Fibroblast of skin of left biceps (primary cell): ENCODE measurements at regions not wholly inside any gene's neighbourhood (a gene's known extent, or its start where the extent isn't known, plus 50 kb on each side); places are given as distances from the start of the nearest gene placed in this dataset.

Source experiments
- DNase-seq, 2 experiments: peaks; one replicate each; pipeline ENCODE4 v3.0.0-alpha.2; 2013; ENCODE audit warnings: low read depth in 2 of 2

DNA sequence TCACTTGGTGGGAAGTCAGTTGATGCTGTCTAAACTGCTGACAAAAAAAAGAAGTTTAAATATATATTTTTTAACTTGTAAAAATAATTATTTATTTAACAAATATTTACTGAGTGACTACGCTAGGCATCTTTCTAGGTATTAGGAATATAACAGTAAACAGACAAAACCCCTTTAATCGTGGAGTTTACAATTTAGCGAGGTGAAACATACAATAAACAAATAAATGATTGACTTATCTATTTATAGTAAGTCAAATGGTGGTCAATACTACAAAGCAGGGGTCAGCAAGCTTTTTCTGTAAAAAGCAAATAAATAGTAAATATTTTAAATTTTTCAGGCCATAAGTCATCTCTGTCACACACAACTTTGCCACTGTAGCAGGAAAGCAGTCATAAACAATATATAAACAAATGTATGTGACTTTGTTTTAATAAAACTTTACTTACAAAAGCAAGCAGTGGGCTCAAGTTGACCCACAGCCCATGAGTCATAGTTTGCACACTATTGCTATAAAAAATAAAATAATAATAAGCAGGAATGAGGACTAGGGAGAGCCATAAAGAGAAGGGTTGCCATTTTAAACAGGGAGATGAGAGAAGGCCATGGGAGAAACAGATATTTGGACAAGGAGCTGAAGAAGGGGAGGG, 263.9 kb downstream of the PLPP3 start:
- no peak for DNase-seq

DNA sequence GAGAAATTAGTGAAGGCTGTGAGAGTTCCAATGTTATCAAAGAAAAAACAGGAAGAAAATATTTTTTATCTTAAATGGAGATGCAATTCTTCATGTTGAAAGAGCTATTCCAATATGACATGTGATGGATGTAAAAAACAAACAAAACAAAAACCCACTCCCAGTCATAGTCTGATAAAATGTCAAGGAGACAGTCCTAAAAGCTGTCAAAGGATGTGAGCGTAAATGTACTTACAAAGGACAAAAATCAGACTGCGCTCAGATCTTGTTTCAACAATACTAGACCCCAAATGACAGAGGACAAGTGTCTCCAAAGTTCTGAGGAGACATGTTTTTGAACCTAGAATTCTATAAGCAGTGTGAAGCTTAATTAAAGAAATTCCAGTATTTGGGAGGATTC, 265.8 kb downstream of the PLPP3 start:
- no peak for DNase-seq

DNA sequence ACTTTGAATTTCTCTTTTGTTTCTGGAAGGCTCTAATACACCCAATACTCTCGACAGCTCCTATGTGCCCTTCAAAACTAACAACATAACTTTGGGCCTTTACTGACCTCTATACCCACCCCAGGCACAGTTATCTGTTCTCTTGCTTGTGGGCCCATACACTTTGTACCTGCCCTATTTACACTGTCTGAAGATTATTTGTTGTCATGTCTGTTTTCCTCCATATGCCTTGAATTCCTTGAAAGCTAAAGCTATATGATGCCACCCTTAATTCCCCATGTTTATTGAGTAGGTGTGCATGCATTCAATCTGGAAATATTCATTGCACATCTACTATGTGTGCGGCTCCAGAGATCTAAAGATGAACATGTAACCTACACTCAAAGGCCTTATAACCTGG, 267.6 kb downstream of the PLPP3 start:
- DNase-seq: no peak

DNA sequence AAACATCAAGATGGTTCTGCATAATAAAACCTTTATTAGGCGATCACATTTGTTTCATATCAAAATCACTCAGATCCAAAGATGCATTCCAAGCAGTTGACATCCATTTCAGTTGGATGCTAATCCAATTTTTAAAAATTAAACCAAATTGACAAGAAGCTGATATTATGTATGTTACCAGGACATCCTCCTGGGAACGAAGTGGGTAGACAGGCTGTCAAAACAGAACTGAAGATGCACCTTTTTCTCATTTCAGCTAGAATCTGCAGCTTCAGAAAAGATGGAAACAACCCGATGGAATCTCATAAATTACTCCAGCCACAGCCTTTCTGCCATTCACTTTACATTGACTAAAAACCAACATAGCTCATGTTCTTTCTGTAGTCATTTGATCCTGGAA, 268.4 kb downstream of the PLPP3 start:
- DNase-seq: no peak

DNA sequence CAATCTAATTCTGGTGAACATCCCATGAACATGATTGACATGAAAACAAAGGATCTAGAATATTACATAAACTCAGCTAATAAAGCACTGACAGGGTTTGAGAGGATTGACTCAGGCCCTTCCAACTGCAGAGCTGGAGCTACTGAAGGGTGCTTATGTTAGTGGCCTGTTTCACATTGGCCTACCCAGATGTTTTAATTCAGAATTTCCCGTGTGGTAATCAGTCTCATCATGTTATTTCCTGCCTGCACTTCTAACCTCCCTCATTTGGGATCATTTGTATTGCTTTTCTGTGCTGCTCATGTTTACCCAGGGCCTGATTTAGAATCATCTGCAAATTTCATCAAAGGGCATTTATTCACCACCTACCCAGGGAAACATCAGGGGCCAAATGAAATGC, 270.3 kb downstream of the PLPP3 start:
- DNase-seq: no peak

DNA sequence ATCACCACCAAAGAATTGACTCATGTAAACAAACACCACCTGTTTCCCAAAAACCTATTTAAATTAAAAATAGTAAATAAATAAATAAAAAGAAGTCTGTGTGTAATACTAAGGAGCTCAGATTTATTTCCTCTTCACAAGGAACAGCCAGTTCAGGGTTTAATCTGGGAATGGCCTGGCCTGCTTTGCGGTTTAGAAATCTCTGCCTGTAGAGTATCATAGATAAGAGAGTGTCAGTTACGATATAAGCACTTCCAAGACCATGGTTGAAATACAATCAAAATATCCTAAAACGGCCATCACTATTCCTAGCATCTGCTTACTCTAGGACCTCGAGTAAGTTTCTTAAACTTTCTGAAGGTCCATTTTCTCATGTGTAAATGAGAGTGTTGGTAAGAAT, 274.4 kb downstream of the PLPP3 start:
- DNase-seq: no peak

DNA sequence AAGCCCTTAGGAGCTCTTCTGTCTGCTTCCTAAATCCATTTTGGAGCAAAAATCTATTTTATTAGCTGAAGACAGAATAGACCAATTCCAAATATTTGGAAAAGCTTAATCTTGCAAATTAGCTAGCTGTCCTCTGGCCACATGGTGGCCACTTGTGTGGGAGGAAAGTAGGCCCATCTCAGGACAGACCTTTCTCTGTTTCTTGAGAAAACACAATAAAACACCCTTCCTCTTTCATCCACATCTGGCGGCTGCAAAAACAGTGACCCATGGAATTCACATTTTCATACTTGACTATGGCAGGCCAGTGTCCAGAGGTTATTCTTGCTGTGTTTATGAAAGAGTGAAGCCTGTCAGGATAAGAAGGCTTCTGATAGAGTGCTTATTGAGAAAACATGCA, 275.6 kb downstream of the PLPP3 start:
- no peak for DNase-seq

DNA sequence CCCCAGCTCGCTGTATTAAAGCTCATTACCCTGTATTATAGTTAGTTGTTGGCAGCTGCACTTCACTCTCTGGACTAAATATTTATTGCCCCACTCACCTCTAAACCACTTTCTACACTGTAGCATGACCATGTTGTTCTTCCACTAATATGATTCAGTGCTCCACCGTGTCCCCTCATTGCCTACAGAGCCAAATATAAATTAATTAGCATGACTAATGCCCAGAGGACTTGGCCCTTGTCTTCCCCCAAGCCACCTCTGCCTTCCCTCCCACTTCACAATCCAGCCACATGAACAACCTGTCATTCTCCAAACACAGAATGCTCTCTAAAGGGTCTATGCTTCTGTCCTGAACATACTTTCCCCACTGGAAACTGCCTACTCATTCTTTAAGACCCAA, 276.5 kb downstream of the PLPP3 start:
- no peak for DNase-seq

DNA sequence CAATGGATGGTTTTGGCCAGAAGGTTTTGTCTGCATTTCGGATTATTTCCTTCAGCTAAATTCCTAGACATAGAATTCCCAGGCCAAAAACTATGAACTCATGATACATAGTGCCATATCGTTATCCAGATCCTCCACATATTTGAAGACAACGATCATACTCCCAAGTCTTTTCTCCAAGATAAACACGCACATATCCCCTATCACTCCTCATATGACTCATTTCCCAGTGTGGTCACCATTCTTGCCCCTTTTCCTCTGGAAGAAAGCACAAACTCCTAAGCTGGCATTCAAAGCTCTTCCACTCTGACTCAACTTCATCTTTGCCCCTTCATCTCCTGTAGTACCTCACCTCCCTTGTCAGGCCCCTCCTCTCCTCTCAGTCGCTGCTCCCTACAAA, 277.6 kb downstream of the PLPP3 start:
- peak; percentile 52 to 53 for DNase-seq

DNA sequence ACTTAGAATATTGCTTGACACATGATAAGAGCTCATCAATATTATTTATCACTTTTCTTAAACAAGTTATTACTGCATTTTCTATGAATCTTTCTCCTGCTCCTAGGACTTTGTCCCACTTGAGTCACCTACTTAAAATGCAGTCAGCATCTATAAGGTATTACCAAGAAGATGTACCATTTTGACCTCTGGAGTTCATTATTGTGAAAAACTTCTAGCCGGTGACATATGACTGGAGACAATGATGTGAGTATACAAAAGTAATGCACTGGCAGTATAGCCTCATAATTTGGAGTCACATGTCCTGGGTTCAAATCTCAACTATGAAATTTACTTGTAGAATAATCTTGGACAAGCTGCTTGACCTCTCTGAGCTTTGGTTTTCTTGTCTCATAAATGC, 278.5 kb downstream of the PLPP3 start:
- DNase-seq: no peak

DNA sequence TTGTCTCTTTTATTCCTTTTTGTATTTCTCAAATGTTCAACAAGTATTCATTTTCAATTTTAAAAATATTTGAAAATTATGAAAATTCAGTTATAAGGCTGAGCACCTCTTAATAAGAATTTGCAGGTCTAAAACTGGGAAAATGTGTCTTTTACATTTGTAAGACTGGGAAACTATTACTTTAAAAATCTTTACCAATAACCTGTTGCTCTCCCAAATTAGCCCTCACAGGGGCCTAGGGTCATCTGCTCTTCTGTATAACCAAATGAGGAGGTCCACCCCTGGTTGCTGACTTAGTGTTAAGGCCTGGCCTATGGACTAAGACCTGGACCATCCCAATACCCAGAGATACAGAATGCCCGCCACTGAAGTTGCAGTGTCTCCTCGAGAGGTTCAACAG, 280.5 kb downstream of the PLPP3 start:
- no peak for DNase-seq

DNA sequence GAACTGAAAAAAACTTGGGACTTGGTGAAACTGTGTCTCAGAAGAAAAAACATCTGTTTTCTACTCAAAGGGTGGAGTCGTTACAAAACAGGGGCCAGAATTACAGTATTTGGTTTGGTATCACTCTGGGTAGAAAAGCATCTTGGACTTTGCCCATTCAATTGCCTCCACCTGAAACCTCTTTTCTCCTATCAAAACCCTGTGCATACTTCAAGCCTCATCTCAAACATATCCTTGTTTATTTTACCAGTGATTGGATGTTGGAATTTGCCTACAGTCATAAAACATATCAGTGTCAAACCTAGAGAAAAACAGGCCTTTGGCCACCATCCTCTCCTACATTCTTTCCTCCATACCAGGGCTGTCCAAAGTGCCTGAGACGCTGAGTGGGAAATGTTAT, 281.5 kb downstream of the PLPP3 start:
- DNase-seq: no peak

DNA sequence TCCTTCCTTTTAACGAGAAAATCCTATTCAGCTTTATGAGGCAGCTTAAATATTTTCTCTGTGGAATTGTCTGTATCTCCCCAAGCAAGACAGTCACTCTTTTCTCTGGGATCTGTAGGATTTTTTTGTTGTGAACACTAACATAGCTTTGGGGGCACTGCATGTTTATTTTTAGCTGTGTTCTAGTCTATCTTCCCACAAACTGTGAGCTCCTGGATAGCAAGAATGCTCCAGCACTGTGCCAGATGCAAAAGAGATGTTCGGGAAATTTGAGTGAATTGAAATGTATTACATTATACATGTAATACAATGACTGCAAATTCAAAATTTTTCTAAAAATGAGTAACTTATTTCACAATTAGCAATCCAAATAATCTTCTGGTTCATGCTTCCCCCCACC, 282.2 kb downstream of the PLPP3 start:
- no peak for DNase-seq

DNA sequence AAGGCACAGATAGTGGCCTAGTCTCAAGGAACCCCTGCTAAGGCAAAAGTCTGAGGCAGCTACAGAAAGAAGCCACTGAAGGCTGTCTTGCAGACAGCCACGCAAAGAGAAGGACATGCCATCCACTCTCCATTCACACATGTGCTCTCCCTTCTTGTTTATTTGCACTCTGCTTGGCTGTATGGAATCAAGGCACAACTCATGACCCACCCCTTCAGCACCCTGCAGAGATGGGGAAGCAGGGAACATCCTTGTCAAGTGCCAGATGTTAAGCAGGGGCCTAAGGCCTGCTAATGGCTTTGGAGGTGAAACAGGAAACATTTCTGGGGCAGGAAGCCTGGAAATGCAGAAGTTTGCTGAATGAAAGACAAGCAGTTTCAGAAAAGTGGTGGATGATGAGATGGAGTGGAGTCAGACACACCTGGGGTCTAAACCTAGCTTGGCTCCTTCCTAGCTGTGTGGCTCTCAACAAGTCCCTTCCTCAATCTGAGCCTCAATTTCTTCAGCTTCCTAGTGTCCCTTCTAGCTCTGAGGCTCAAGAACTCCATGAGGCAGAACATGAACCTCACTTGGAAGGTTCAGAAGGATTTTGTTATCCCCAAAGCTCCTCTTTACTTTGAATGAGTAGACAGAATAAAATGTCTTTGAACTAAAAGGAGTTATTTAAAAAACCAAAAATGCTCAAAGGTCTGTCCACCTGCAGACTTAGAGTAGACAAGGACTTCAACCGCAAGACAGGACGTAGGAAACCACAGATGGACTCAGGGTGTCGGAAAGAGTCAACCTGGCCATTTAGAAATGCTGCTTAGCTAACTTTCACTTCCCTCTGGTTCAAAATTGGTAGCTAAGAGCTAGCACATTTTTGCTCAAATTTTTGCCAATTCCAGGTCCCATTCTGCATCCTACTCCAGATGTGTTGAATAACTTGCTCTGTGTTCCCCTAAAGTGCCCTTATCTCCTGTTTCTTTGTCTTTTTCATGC, 283.1 kb downstream of the PLPP3 start:
- no peak for DNase-seq

DNA sequence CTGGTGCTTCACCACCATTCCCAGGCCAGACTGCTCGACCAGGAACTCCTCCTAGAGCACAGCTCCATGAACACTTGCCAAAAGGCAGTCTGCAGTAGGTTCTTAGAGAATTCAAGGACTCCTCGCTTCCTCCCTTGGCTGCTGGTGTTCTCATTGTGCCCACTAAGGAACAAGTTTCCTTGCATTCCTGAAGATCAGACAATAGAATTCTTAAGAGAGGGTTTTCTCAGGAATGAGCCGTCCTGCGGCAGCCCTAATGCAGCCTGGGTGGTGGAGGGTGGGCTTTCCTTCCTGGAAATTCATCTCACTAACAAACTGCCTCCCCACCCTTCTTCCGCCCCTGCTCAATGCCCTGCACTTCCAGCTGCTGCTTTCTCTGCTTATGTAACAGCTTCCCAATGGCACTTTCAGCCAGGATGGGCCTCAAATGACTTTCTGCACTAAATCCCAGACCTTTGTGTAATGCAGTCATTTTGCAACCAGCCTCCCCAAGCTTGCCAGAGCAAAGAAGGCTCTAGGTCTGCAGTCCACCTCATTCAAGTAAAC, 287.9 kb downstream of the PLPP3 start:
- DNase-seq: no peak

DNA sequence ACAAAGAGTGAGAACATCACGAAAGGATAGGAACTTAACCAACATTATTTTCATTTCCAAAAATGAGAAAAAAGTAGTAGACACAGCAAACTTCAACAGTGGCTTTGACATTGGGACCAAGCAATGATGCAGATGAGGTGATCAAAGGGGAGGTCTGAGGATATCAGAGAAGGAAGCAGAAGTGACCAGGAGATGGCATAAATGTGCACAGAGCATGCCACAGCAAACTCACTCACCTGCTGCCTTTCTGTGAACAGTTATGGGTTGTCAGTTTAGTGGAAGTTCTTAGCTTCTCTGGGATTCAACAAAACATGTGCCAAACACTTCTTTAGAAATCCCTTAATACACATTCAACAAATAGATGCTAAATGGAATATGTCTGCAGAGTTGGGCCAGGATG, 290.1 kb downstream of the PLPP3 start:
- no peak for DNase-seq

DNA sequence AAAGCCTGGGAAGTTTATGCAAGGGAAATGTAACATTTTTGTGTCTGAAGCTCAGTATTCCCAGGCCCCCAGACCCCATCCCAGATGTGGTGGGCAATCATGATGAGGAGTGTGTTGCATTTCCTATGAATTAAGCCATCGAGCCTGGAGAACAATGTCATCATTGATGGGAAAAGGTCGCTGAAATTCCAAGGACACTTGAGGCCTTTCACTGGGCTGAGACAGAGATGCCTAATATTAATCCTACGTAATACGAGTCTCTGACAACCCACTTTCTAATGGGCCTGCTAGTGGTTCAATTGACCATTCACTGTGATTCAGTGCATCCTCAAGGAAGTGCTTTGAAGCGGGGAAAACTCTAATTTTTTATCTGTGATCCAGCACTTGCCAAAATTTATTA, 291.6 kb downstream of the PLPP3 start:
- no peak for DNase-seq

DNA sequence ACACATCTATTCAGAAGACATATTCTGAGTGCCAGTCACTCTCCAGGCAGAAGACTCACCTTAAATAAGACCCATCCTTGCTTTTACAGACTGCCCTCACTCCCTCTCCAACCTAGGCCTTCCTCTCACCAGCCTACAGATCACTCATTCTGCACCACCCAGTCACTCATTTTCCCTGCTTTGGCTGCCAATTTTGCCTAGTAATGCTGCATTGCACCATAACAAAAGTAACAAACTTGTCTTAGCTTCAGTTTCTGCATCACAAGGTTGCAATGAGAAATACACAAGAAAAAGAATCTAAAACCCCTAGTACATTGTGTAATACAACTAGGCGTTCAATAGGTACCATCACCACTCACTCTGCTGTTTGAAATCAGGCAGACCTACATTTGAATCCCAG, 292.4 kb downstream of the PLPP3 start:
- DNase-seq: no peak

DNA sequence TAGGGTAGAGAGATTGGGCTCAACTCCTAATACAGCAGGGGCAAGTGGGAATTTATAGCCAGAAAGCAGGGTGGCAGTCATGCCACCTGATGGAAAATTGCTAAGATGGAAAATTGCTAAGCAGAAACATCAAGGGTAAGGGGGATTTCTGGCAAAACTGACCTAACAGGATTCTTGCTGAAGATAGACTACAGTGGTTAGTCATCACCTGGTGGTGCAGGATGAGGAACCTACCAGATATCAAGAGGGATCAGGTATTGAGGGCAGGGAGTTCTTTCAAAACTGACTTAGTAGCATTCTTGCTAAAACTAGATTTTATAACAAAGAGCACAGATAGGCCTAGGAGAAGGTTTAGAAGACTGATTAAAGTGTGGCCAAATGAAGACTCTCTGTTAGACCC, 292.9 kb downstream of the PLPP3 start:
- no peak for DNase-seq

DNA sequence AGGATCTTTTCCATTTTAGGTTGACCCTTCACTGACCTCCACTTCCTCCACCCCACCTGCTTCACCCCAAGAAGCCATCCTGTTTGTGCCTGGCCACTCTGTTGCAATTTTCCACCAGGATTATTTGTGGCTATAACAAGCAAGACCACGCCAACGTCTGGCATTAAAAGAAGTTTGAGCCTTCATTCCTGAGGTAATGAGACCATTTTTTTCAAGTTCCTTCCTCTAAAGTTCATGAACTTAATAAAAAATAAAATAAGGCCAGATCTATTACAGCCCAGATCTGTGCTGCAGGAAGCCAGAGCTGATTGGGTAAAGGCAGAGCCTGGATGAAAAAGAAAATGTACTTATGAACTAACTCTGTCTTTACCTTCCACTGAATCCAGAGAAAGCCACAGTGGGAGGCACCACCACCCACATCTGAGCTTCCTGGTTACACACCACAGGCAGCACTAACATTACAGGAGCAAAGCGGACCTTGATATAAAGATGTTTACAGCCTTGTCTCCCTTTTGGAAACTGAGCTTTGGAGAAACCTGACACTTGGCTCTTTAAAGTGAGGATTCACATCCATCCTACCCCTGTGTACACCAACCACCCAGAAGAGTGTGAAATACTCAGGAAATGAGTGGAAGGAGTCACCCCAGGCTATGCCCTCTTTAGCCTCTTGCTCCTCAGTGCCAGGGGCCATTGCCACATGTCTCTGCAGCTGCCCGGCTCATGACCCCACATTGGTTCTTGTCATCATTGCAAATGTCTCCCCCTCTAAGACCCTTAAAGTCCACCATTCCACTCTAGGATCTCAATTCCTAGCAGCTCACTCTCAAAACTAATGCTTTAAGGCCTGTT, 293.6 kb downstream of the PLPP3 start:
- peak in 1 of 2 experiments; percentile 8 for DNase-seq

DNA sequence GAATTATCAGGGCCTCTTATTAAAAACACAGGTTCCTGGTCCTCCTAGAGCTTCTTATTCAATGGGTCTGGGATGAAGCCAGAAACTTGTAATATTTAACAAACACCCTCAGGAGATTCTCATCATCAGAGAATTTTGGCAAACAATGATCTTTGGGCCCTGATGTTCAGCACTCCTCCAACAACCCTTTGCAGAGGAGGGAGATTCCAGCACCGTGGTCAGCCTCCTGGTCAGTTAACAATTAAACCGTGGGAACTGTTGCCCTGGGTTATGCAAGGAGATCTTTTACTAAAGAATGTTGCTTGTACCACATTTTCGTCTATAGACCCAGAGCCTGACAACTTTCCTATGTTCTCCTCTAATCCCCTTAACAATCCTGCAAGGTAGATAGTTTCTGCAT, 294.4 kb downstream of the PLPP3 start:
- DNase-seq: peak; percentile 34 to 53

DNA sequence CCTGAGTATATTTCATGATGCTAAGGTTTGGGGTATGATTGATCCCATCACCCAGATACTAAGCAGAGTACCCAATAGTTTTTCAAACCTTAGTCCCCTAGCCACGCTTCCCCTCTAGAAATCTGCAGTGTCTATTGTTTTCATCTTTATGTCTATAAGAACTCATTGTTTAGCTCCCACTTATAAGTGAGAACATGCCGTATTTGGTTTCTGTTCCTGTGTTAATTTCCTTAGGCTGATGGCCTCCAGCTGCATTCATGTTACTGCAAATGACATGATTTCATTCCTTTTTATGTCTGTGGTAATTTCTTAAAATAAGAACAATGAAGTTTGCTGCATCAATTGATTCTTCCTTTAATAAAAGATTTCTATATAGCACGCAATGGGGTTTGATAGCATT, 301.3 kb downstream of the PLPP3 start:
- DNase-seq: no peak
